Heart left ventricle (tissue), 13 donors: ENCODE measurements at regions not wholly inside any gene's neighbourhood (a gene's known extent, or its start where the extent isn't known, plus 50 kb on each side); places are given as distances from the start of the nearest gene placed in this dataset.

Experiments used
- POLR2A ChIP-seq, 2 donors: fragments of 450-650 bp; IDR thresholded peaks; one replicate each; pipeline ENCODE4 v1.6.1; 2017; ENCODE audit warnings: antibody characterized with exemption in 2 of 2, mild to moderate bottlenecking in 2 of 2, moderate library complexity in 2 of 2
- TF ChIP-seq, protein P1 (sequence below), 12 donors: fragments of 200-600 bp; sonication (generic) in 4 of 12; IDR thresholded peaks; one replicate each; pipeline versions ENCODE4 v1.5.0 to v1.8.0; 2018 to 2022; ENCODE audit warnings: antibody characterized with exemption in 12 of 12, mild to moderate bottlenecking in 5 of 12
- donor health status: ischemic (EF 13 %, LVEDD 7.1; RV severe dilation, severe dysfunction).
- donor health status: DM: no; HTN: yes; CAD: no.
- donor health status: DM: no; HTN: no; CAD: no.
- donor health status: ischemic (EF 25% LVEDD 6.9; RV normal size, moderate dysfunction).
- donor health status: ischemic (EF 25% LVEDD 5.7; RV mildly dilated, moderate dysfunction).
- donor health status: ischemic (EF 35%, LVEDD 5.7; RV mildly dilated, moderate dysfunction).
- donor health status: nonischemic (EF 11% LVEDD 7.7; RV severe dilation, severe dysfunction).
- donor health status: DM: yes; HTN: yes; CAD: no.
- donor health status: PGD.
- donor health status: ischemic (EF 29% LVEDD 5.4; RV normal size, mild dysfunction).
- donor health status: nonischemic (EF 23%, LVEDD 6.1; RV moderate dilation, normal function).

DNA sequence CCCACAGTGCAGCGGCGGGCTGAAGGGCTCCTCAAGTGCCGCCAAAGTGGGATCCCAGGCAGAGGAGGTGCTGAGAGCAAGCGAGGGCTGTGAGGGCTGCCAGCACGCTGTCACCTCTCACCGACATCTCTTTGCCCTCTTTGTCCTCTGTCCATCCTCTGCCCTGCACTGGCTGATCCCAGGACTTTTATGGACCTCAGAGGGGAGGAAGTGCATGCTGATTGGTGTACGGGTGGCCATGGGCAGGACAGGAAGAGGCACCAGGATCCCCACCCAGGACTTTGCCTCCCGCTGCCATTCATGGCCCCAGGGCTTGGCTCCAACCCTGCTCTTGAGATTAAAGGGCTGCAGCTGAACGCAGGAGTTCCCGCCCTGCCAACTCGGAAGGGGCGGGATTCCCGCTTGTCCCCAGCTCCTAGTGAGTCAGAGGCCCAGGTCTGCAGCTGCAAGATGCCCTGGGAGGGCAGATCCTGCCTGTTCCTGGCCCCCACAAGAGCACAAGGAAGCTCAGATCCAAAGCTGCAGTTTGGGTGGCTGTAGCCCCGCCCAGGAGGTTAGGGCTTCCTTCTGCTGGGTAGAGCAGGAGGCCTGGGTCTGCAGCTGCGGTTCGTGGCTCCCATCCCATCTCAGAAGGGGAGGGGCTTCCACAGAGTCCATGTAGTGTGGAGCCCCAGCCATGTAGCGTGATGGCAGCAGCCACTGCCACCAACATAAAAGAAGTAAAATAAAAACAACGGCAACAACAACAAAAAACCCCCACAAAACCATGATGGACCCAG is 1716.7 kb downstream of the SLITRK1 start:
- TF ChIP-seq POLR2A (IDR thresholded peaks at IDR 0.05): no peak
- TF ChIP-seq, protein P1, sequence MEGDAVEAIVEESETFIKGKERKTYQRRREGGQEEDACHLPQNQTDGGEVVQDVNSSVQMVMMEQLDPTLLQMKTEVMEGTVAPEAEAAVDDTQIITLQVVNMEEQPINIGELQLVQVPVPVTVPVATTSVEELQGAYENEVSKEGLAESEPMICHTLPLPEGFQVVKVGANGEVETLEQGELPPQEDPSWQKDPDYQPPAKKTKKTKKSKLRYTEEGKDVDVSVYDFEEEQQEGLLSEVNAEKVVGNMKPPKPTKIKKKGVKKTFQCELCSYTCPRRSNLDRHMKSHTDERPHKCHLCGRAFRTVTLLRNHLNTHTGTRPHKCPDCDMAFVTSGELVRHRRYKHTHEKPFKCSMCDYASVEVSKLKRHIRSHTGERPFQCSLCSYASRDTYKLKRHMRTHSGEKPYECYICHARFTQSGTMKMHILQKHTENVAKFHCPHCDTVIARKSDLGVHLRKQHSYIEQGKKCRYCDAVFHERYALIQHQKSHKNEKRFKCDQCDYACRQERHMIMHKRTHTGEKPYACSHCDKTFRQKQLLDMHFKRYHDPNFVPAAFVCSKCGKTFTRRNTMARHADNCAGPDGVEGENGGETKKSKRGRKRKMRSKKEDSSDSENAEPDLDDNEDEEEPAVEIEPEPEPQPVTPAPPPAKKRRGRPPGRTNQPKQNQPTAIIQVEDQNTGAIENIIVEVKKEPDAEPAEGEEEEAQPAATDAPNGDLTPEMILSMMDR (IDR thresholded peaks at IDR 0.05): no peak
